IMR-90 (cell line): ENCODE measurements at regions not wholly inside any gene's neighbourhood (a gene's known extent, or its start where the extent isn't known, plus 50 kb on each side); places are given as distances from the start of the nearest gene placed in this dataset.

Experiments used
- ATAC-seq: fragments of 200-7000 bp; cut with Tn5 transposase; 2 replicates; pipeline ENCODE4 v1.9.1; 2020; ENCODE audit warnings: low read depth, mild to moderate bottlenecking, moderate library complexity
- BruUV-seq: library from RNA; stranded (reverse); fragments of 400-500 nt; replicated peaks from 2 replicates; lab custom pipeline; 2021; lab: Mats Ljungman, UMichigan
- CTCF ChIA-PET: fragments of 300-600 bp; formaldehyde crosslinking; extraction: SDS; loops from one replicate; lab custom pipeline; 2021; ENCODE audit warnings: antibody characterized with exemption; lab: Yijun Ruan, JAX
- POLR2A ChIA-PET: fragments of 300-600 bp; sonication (Branson Sonifier 250); formaldehyde crosslinking; loops from one replicate; lab custom pipeline; 2022; ENCODE audit warnings: antibody characterized with exemption; ENCODE audit not compliant: unreplicated experiment; lab: Charles Lee
- DNase-seq: peaks from one replicate; pipeline ENCODE4 v3.0.0; 2013
- H2AFZ ChIP-seq: replicated peaks from 2 replicates; pipeline ENCODE3; 2013; ENCODE audit warnings: low read length, mild to moderate bottlenecking; ENCODE audit not compliant: poor library complexity
- H2AK5ac ChIP-seq: 2 replicates; pipeline ENCODE4 v1.6.1; 2013; ENCODE audit warnings: low read depth, low read length, inconsistent platforms
- H2AK9ac ChIP-seq: replicated peaks from 2 replicates; pipeline ENCODE3; 2013; ENCODE audit warnings: mild to moderate bottlenecking, low read depth, low read length, moderate library complexity; ENCODE audit not compliant: poor library complexity
- H2BK120ac ChIP-seq: 2 replicates; pipeline ENCODE4 v1.6.1; 2013; ENCODE audit warnings: low read depth, low read length, inconsistent platforms
- H2BK15ac ChIP-seq: 3 replicates; pipeline ENCODE4 v1.6.1; 2013; ENCODE audit warnings: low read depth, low read length, inconsistent platforms
- H2BK20ac ChIP-seq: 2 replicates; pipeline ENCODE4 v1.6.1; 2013; ENCODE audit warnings: low read depth, mild to moderate bottlenecking, inconsistent platforms, low read length, moderate library complexity
- H2BK5ac ChIP-seq: 2 replicates; pipeline ENCODE4 v1.6.1; 2013; ENCODE audit warnings: mild to moderate bottlenecking, low read depth, low read length, inconsistent platforms; ENCODE audit not compliant: poor library complexity, severe bottlenecking
- H3K14ac ChIP-seq: replicated peaks from 2 replicates; pipeline ENCODE4 v1.6.1; 2013; ENCODE audit warnings: low read depth, low read length, inconsistent platforms
- H3K18ac ChIP-seq: 2 replicates; pipeline ENCODE4 v1.6.1; 2013; ENCODE audit warnings: low read depth, low read length, control low read depth
- H3K23ac ChIP-seq: 2 replicates; pipeline ENCODE4 v1.6.1; 2013; ENCODE audit warnings: low read depth, low read length, inconsistent platforms
- H3K27ac ChIP-seq: 2 replicates; pipeline ENCODE4 v1.5.1; 2013; ENCODE audit warnings: mild to moderate bottlenecking, control low read depth, low read length; ENCODE audit not compliant: insufficient read depth
- H3K27me3 ChIP-seq: 2 replicates; pipeline ENCODE4 v1.6.1; 2013; ENCODE audit warnings: low read length; ENCODE audit not compliant: control insufficient read depth, insufficient read depth
- H3K36me3 ChIP-seq: 2 replicates; pipeline ENCODE4 v1.6.1; 2013; ENCODE audit warnings: low read length, mixed read lengths; ENCODE audit not compliant: control insufficient read depth, insufficient read depth
- H3K4ac ChIP-seq: 2 replicates; pipeline ENCODE4 v1.6.1; 2013; ENCODE audit warnings: low read depth, low read length, inconsistent platforms
- H3K4me1 ChIP-seq: 2 replicates; pipeline ENCODE4 v1.6.1; 2013; ENCODE audit warnings: low read length, mixed read lengths; ENCODE audit not compliant: control insufficient read depth, insufficient read depth
- H3K4me2 ChIP-seq: 2 replicates; pipeline ENCODE4 v1.6.1; 2013; ENCODE audit warnings: low read depth, mild to moderate bottlenecking, control low read depth, low read length, moderate library complexity
- H3K4me3 ChIP-seq: 2 replicates; pipeline ENCODE4 v1.5.1; 2013; ENCODE audit warnings: low read depth, mild to moderate bottlenecking, control low read depth, low read length, moderate library complexity; ENCODE audit not compliant: insufficient read depth
- H3K56ac ChIP-seq: 2 replicates; pipeline ENCODE4 v1.6.1; 2013; ENCODE audit warnings: low read length, inconsistent platforms; ENCODE audit not compliant: insufficient read depth; ENCODE audit errors: extremely low read depth
- H3K79me1 ChIP-seq, 2 experiments: 2 replicates each; pipeline ENCODE4 v1.6.1; 2013; ENCODE audit warnings: low read length in 2 of 2, inconsistent platforms in 1 of 2, low read depth in 1 of 2
- H3K9ac ChIP-seq: 2 replicates; pipeline ENCODE4 v1.6.1; 2013; ENCODE audit warnings: low read depth, low read length, control low read depth
- H3K9me1 ChIP-seq: 2 replicates; pipeline ENCODE4 v1.6.1; 2013; ENCODE audit warnings: low read length, inconsistent platforms; ENCODE audit not compliant: insufficient read depth
- H3K9me3 ChIP-seq: 2 replicates; pipeline ENCODE4 v1.6.1; 2013; ENCODE audit warnings: low read length; ENCODE audit not compliant: control insufficient read depth, insufficient read depth
- H4K20me1 ChIP-seq: 2 replicates; pipeline ENCODE4 v1.6.1; 2013; ENCODE audit warnings: low read length, inconsistent platforms; ENCODE audit not compliant: insufficient read depth
- H4K5ac ChIP-seq: 2 replicates; pipeline ENCODE4 v1.6.1; 2013; ENCODE audit warnings: mild to moderate bottlenecking, low read depth, low read length, control low read depth
- H4K8ac ChIP-seq, 2 experiments: 2 replicates each; pipeline ENCODE4 v1.6.1; 2013; ENCODE audit warnings: low read depth in 2 of 2, low read length in 2 of 2, control low read depth in 1 of 2, inconsistent platforms in 1 of 2
- H4K91ac ChIP-seq: 2 replicates; pipeline ENCODE4 v1.6.1; 2013; ENCODE audit warnings: low read depth, low read length, inconsistent platforms; ENCODE audit not compliant: insufficient read depth
- BHLHE40 ChIP-seq: fragments of 150-350 bp; IDR thresholded peaks from 2 replicates; pipeline ENCODE4 v1.6.1; 2016; ENCODE audit warnings: mild to moderate bottlenecking, low read depth, low read length
- CEBPB ChIP-seq: IDR thresholded peaks from 2 replicates; pipeline ENCODE4 v1.6.1; 2012; ENCODE audit warnings: low read depth, low read length, improper control_type of control experiment
- CHD1 ChIP-seq: IDR thresholded peaks from 2 replicates; pipeline ENCODE4 v1.6.1; 2012; ENCODE audit warnings: low read depth, low read length, improper control_type of control experiment
- CTCF ChIP-seq: conservative IDR thresholded peaks from 2 replicates; pipeline ENCODE4 v1.5.1; 2012; ENCODE audit warnings: mild to moderate bottlenecking, low read depth, low read length, improper control_type of control experiment
- ELK1 ChIP-seq: fragments of 150-350 bp; IDR thresholded peaks from 2 replicates; pipeline ENCODE4 v1.6.1; 2016; ENCODE audit warnings: low read depth, mild to moderate bottlenecking, low read length, moderate library complexity, borderline replicate concordance
- FOS ChIP-seq: fragments of 150-350 bp; IDR thresholded peaks from 2 replicates; pipeline ENCODE4 v1.6.1; 2016; ENCODE audit warnings: low read depth, low read length
- MAFK ChIP-seq: IDR thresholded peaks from 2 replicates; pipeline ENCODE4 v1.6.1; 2012; ENCODE audit warnings: low read depth, low read length, improper control_type of control experiment
- MAZ ChIP-seq: IDR thresholded peaks from 2 replicates; pipeline ENCODE4 v1.6.1; 2012; ENCODE audit warnings: low read depth, mild to moderate bottlenecking, low read length, improper control_type of control experiment, moderate library complexity, borderline replicate concordance
- MXI1 ChIP-seq: IDR thresholded peaks from 2 replicates; pipeline ENCODE4 v1.6.1; 2012; ENCODE audit warnings: low read depth, mild to moderate bottlenecking, low read length, moderate library complexity, borderline replicate concordance
- NFE2L2 ChIP-seq: fragments of 150-350 bp; IDR thresholded peaks from 2 replicates; pipeline ENCODE4 v1.6.1; 2016; ENCODE audit warnings: low read depth, mild to moderate bottlenecking, low read length
- POLR2A ChIP-seq: IDR thresholded peaks from 2 replicates; pipeline ENCODE4 v1.6.1; 2012; ENCODE audit warnings: mild to moderate bottlenecking, low read depth, low read length
- RAD21 ChIP-seq: IDR thresholded peaks from 2 replicates; pipeline ENCODE4 v1.6.1; 2012; ENCODE audit warnings: low read length, improper control_type of control experiment
- RCOR1 ChIP-seq: IDR thresholded peaks from 2 replicates; pipeline ENCODE4 v1.6.1; 2012; ENCODE audit warnings: mild to moderate bottlenecking, low read length, improper control_type of control experiment; ENCODE audit not compliant: insufficient replicate concordance
- RFX5 ChIP-seq: IDR thresholded peaks from 2 replicates; pipeline ENCODE4 v1.8.0; 2012; ENCODE audit warnings: low read depth, mild to moderate bottlenecking, low read length, moderate library complexity
- SMC3 ChIP-seq: fragments of 150-350 bp; IDR thresholded peaks from 2 replicates; pipeline ENCODE4 v1.6.1; 2016; ENCODE audit warnings: low read depth, mild to moderate bottlenecking, antibody characterized with exemption, low read length, moderate library complexity
- USF2 ChIP-seq: fragments of 150-350 bp; IDR thresholded peaks from 2 replicates; pipeline ENCODE4 v1.6.1; 2017; ENCODE audit warnings: mild to moderate bottlenecking, antibody characterized with exemption, low read length, low read depth
- WGBS, 2 experiments: methylation state at CpG; one replicate each; pipeline versions ENCODE4 v1.1.5 to v1.1.7; 2013; ENCODE audit warnings: missing lambda C conversion rate in 2 of 2; ENCODE audit not compliant: insufficient read length in 1 of 2; ENCODE audit errors: extremely low coverage in 2 of 2; 5-methylcytosine and 5-hydroxymethylcytosine counted together
- dilution Hi-C: fragments of 300-500 bp; cut with HindIII; formaldehyde crosslinking; loops from one replicate; pipeline ENCODE4 v1.14.3; 2018; ENCODE audit warnings: low sequenced_read_pairs; ENCODE audit not compliant: unreplicated experiment
- in situ Hi-C: fragments of 300-500 bp; cut with MboI; formaldehyde crosslinking; loops from 3 replicates; pipeline ENCODE4 v1.14.3; 2019; ENCODE audit warnings: low sequenced_read_pairs, inconsistent platforms, mixed read lengths
- intact Hi-C: fragments of 100-400 bp; cut with micrococcal nuclease; formaldehyde crosslinking; loops from 2 replicates; pipeline ENCODE4 v1.10.0; 2022

- DNase-seq (no peak), ATAC-seq (no peak)
- ChIA-PET POLR2A (no interaction called here), CTCF (no interaction called here)
- H3K9me3 ChIP-seq, result no peaks in the 10 kb centered on the region
- H3K9ac ChIP-seq, result no peak overlapping the region
- in situ Hi-C loops (no loop called here), intact Hi-C loops (no loop called here), dilution Hi-C loops (no loop called here)
- no peaks in the 10 kb centered on the region for H3K27me3 ChIP-seq
- H3K9me1 ChIP-seq, result no peaks in the 10 kb centered on the region
- no peak overlapping the region for H4K5ac ChIP-seq
- no TSS peak for BruUV-seq
- H2AFZ ChIP-seq, result no peak overlapping the region
- no peak overlapping the region for H3K4ac ChIP-seq
- H2AK9ac ChIP-seq, result no peak overlapping the region
- H4K8ac ChIP-seq, result no peak overlapping the region
- no peak overlapping the region for H2BK20ac ChIP-seq
- H2BK15ac ChIP-seq, result no peak overlapping the region
- TF ChIP-seq RFX5, result no peak
- TF ChIP-seq RCOR1, result no peak
- TF ChIP-seq CEBPB, result no peak
- no peak for TF ChIP-seq ELK1
- no peak for TF ChIP-seq USF2
- no peak for TF ChIP-seq CTCF
- TF ChIP-seq NFE2L2, result no peak
- no peak for TF ChIP-seq MXI1
- TF ChIP-seq MAZ, result no peak
- TF ChIP-seq POLR2A, result no peak
- no peak for TF ChIP-seq RAD21
- no peak for TF ChIP-seq MAFK
- TF ChIP-seq BHLHE40, result no peak
- no peak for TF ChIP-seq SMC3
- no peak for TF ChIP-seq CHD1
- no peak for TF ChIP-seq FOS
- H3K79me1 ChIP-seq, result no peaks in the 10 kb centered on the region
- H4K20me1 ChIP-seq, result no peaks in the 10 kb centered on the region
- no peak overlapping the region for H3K56ac ChIP-seq
- no peaks in the 10 kb centered on the region for H3K4me1 ChIP-seq
- H2BK5ac ChIP-seq, result no peak overlapping the region
- no peak overlapping the region for H3K18ac ChIP-seq
- H4K91ac ChIP-seq, result no peak overlapping the region
- H3K36me3 ChIP-seq, result no peaks in the 10 kb centered on the region
- no CpG with 5 or more reads among the region's 2 CpGs for WGBS, 2 experiments
- no peak overlapping the region for H3K4me2 ChIP-seq
- no peak overlapping the region for H3K23ac ChIP-seq
- no peak overlapping the region for H2BK120ac ChIP-seq
- H3K14ac ChIP-seq, result no peak overlapping the region
- no peak overlapping the region for H2AK5ac ChIP-seq
- H3K27ac ChIP-seq, result no peak overlapping the region
- no peak overlapping the region for H3K4me3 ChIP-seq
Measured at GRCh38 chr21:14739590-14739989, 193.5 kb upstream of the SAMSN1 start.
